ENCODE measurements at regions not wholly inside any gene's neighbourhood (a gene's known extent, or its start where the extent isn't known, plus 50 kb on each side); places are given as distances from the start of the nearest gene placed in this dataset.

DNA sequence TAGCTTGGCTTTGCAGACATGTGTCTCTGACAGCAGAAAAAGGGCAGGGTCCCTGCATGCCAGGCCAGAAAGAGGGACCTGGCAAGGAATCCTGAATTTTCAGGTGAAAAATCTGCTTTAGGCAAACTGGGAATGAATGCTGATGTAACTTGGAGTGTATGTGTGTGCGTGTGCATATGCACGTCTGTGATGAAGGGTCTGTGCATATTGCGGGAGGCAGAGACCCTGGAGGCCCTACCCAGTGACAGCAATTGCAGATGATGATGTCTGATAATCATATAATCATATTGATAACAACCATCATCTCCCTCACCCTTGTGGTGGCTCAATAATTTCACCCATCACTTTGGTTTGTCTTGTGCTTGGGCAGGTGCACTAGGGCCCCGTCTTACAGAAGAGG lies 80.7 kb upstream of the SDK2 start:
- DNase-seq = no peak

DNA sequence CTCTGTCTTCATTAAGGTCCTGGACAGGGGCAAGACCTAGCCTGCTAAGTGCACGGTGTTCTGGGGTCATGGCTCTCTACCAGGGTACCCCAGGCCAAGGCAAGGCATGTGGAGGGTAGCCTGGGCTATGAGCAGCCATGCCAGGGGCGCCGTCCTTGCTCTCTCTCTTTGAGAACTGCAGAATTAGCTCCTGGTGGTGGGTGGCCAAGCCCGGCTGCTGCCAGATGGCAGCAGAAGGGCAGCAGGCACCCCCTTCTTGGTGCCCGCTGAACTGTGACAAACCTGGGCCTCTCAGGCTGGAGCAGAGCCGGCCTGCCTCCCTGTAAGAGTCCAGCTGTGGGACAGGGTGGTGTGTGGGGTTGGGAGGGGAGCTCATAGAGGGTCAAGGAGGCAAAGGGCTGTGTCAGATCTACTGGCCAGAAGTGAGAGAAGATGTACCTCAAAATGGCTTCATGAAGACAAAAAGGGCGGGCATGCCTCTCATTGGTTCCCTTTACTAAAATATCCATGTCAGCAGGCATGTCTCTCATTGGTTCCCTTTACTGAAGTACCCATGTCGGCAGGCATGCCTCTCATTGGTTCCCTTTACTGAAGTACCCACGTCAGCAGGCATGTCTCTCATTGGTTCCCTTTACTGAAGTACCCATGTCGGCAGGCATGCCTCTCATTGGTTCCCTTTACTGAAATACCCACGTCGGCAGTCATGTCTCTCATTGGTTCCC lies 81.7 kb upstream of the SDK2 start:
- no peak for DNase-seq

DNA sequence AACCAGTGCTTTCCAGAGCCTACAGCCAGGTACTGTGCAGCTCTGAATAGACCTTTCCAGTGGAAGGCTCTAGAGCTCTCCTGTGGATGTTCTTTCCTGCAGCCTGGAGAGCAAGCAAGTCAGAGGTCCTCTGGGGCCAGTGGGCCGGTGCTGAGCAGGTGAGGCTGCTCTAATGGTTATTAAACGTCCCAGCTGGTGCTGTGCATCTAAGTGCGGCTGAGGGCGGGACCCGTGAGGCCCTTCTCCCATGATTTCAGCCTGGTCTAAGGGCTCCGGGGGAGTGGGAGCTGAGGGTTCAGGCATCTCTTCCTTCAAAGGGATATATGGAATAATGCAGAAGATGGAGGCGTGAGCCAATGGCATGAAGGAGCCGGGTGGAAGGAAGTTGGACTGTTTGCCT lies 83.7 kb upstream of the SDK2 start:
- DNase-seq = no peak

DNA sequence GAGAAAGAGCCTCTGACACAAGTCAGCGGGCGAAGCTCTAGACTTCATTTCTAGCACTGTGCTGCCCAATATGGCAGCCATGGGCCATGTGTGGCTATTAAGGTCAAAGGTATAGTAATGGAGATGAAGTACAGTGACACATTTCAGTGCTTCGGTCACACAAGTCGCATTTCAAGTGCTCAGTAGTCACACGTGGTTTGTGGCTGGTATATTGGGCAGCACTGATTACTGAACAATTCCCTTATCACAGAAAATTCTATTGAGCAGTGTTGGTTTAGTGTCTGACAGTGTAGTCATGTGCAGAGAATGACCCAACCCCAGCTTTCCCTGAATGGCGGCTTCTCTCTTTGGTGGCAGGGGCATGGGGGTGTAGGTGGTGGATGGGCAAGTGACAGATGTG lies 84.9 kb upstream of the SDK2 start:
- DNase-seq = no peak

DNA sequence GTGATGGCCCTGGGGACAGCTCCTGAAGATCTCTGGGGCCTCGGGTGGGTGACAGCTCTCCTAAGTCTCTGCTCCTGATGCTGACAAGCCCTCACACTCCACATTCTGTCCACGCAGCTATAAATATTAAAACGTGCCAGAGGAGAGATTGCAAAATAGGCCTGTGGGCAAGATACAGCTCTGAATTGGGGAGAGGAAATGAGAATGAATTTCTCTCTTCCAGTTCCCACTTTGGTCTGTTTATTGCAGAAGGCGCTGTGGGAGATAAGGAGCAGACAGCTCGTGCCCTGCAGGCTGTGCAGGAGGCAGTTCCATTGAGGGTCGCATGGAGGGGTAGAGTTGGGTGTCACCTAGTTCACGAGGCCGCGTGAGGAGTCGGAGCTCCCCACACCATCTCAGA lies 87.5 kb upstream of the SDK2 start:
- no peak for DNase-seq

DNA sequence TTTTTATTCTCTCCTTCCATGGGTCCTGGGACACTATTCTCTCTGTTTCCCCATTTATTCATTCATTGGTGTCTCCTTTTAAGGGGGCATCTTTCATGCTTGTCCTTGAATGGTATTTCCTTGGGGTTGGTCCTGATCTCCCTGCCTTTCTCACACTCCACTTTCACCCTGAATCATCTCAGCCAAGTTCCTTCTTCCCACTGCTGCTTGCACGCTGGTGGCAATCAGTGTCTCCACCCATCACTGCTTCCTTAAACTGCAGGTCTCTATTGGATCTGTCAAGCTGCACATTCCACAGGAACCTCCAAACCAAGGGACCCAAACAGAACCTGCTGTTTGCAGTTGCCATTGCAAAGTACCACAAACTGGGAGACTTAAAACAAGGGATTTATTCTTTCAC lies 89.3 kb upstream of the SDK2 start:
- no peak for DNase-seq

DNA sequence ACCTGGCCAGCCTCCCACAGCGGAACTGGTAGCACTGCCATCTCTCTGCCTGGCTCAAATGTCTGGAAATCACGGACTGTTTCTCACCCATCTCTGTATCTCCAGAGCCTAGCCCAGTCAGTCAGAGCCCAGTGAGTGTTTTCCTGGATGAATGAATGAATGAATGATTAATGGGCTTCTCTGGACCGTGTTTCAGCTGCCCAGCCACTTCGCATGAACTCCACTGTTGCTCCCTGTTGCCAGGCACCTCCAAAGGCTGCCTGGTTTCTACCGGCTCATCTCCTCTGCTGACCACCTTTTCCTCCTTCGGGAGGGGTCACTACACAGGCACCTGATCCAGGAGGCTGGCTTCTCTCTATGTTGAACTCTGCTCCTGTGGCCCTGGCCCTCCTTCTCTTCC lies 91.0 kb upstream of the SDK2 start:
- no peak for DNase-seq

DNA sequence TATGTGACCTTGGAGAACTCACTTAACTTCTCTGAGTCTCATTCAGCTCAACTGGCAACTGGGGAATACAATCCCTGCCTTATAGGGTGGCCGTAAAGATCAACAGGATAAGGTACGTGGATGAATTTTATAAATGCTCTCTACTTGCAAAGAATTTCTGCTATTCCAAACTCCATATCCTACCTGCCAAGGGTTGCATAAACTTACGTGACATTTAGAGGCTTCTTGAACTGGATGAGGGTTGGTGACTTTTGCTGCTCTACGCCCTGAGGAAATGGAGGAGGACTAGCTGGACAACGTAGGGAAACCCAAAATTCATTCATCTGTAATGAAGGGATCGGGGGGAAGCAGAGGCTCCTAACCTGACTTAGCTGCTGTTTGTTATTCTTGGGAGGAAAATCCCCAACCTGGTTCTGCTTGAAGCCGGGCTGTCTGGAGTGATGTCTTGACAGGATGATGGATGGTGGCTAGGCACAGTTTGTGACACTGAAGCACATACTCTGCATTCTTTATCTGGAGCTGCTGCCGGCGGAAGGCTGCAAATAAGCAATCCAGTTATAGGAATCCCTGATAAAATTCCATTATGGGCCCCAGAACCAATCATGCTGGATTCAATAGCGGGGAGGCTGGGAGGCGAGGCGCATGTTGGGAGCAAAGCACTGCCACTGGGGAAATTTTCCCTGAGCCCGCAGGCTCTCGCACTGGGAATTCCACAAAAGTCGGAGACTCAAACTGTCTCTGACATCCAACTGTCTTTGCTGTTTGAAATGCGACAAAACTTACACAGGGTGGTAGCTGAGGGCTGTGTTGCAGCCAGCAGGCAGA lies 94.7 kb upstream of the SDK2 start:
- DNase-seq = no peak

DNA sequence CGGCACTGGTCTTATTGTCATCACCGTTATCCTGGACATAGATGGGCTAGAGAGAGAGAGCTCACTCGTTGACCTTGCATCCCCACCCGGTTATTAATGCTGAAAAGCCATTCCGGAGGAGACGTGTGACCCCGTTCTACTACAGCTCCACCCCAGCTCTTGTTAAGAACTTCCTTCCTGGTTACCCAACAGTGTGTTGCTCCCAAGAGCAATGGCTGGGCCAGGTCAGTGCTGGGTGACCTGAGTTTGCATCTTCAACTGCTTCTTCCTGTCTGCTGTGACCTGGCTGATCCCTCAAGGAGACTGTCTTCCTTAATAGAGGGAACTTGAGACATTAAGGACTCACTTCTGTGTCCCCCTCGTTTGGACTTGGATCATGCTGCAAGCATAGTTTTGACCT lies 96.1 kb upstream of the SDK2 start:
- DNase-seq = no peak

DNA sequence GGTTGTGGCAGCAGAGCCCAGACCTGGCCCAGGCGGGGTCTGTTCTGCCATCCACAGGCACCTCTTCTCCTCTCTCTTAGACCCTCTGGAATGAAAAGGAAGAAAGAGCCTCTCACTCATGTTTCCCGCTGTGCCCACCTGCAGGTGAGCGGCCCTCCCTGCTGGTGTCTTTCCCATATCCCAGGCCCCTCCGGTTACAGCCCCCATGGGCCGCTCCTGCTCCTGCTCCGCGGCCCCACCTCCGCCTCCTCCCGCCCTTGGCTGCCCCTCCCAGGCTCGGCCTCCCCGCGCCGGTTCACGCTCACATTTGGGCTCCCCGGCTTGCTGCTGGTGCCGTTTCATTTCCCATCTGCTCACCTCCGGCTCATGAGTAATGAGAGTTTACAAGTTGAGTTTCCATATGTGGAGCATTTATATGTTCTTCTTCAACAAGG lies 98.7 kb upstream of the SDK2 start:
- DNase-seq = no peak

DNA sequence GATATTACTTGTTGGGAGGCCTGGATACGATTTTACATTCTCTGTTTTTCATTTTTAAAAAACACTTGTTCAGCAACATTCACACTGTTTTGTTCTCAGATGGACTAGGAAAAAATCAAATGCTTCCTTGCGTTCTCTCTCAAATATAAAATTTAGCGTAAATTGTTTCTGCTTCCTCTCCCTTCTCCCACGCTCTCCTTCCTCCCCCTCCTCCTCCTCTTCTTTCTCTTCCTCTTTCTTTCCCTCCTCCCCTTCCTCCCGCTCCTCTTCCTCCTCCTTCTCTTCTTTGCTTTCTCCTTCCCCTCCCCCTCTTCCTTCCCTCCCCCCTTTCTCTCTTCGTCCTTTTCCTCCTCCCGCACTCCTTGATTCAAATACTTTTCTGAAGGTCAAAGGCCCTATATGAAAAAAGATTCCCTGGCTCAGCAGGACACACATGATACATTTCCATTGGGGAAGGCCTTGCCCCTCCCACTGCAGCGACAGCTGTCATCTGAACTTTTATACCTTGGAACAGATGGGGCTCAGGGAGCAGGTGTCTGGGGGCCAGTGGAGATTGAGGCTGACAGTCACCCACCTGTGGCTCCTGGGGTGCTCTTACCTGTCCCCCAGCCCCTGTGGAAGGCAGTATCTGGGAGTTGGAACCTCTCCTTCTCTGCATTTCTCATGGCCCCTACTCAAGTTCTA lies 99.4 kb upstream of the SDK2 start:
- DNase-seq = no peak

DNA sequence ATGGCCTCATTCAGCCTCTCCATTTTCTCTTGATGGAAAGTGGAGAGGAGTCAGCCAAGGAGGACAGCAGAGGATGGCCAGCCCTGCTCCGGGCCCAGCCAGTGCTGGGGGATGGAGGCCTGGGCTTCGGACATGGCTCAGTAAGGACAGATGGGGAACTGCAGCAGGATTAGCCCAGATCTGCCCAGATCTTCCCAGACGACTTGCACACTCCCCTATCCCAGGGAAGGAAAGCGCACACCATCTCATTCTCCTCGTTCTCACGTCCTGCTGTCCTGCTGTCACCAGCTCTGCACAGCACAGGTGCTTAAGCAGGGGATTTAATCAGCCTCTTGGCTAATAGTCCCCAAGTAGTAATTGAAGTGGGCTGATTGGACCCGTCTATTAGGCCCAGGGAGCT lies 100.2 kb upstream of the SDK2 start:
- no peak for DNase-seq

DNA sequence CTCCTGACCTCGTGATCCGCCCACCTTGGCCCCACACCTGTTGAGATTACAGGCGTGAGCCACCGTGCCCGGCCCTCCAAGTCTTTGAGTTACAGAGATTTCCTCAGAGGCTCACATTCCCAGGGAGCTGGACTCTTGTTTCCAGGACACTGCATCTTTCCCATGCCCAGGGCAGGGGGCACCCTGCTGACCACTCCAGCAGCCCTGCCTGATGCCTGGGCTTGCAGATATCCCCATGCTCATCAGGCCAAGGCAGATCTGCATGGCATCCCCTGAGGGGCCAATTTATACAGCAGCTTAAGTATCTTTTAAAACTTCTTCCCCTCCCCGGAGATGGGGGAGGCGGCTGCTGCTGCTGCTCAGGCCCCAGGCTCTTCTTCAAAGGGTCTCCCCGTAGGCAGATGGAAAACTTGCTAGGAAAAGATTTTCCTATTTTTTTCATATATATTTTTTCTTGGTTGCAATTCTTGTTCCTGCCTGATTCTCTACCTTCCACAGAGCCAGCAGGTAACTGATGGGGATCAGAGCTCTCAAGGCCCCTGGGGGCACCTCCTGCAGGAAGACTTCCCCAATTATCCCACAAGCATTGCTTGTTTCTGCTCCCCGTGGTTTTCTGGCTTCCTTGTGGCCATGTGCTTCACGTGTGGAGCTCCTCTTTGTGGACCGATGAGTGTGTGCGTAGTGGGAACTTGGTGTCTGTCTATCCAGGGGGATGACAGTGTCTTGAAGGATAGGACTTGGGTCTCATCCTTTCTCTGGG lies 102.2 kb upstream of the SDK2 start:
- no peak for DNase-seq

DNA sequence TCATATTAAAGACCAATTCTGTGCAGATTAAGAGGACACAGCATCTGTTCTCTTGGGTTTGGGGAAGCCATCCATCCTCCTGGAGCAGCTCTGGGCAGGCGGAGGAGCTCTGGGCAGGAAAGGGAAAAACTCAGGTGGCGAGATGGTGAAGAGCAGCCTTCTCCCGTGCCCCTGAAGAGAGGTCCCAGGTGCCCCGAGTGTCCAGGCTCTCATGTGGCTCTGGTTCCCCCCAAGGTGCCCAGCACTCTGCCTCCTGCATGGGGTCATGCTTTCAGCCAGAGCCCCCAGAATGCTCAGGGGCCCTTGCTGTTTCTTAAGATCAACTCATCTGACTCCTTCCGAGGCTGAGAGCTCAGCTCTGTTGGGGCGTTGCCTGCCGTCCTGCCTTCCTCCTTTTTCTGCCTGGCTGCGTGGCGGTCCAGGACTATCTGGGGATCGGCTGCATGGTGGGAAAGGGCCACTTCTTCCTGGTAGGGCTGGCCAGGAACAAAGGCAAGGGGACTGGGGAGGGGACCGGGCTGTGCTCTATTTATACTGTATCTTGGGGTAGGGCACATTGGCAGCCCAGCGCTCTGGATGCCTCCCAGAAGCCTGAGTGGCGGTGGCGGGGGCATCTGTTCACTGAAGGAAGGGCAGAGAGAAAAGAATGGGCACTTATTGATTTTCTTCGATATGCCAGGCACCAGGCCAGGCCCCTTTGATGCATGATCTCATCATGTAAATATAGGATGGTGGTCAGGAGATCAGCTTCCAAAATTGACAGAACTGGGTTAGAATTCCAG lies 103.2 kb upstream of the SDK2 start:
- DNase-seq = peak; percentile 15

DNA sequence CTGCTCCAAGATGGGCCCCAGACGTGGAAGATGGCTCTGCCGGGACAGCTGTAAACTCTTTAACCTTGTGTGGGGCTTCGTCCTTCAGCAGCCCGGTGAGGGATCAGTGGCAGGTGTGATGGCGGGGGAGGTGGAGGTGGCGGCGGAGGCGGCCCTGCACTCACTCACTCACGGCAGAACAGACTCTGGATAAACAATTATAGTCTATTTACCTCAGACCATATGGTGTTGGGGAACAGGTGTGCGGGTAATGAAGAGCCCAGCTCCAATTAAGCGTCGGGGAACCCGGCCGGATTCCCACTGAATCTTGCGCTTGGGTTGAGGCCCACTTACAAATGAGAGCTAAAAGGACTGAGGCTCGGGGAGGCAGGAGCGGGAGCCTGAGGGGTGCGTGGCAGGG lies 104.3 kb upstream of the SDK2 start:
- peak; percentile 89 for DNase-seq

DNA sequence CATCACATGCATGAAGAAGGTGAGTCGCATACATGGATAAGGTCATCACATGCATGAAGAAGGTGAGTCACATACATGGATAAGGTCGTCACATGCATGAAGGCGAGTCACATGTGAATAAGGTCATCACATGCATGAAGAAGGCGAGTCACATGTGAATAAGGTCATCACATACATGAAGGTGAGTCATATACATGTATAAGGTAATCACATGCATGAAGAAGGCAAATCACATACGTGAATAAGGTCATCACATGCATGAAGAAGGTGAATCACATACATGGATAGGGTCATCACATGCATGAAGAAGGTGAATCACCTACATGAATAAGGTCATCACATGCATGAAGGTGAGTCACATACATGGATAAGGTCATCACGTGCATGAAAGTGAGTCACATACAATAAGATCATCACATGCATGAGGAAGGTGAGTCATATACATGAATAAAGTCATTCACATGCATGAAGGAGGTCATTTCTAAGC lies 105.1 kb upstream of the SDK2 start:
- no peak for DNase-seq

DNA sequence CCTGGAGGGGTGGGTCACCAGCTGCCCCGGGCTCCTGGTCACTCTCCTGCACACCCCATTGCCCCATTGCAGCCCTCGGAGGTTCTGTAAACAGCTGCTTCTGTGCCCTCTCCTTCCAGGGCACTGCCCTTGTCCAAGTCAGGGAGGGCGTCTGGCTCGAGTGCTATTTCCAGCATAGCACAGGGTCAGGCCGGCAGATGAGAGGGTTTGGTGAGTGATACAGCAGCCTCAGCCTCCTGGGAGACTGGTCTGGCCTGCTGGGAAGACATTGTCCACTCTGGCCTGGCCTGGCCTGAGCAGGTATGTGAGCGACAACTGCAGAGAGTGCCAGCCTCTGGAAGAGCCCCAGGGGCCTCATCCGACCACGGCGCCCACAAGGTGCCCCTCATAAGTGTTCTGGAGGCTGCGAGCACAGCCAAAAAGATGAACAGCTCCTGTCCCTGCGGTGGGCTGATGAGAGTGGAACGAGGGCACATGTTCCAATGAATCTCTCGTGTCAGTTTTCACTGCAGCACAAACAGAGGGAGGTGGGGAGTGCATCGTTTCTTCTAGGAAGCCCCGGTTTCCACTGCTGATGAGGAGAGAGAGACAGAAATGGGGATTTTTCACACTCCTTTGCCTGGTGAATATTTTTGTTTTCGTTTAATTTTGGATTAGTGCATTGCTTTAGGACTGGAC lies 105.8 kb upstream of the SDK2 start:
- no peak for DNase-seq

DNA sequence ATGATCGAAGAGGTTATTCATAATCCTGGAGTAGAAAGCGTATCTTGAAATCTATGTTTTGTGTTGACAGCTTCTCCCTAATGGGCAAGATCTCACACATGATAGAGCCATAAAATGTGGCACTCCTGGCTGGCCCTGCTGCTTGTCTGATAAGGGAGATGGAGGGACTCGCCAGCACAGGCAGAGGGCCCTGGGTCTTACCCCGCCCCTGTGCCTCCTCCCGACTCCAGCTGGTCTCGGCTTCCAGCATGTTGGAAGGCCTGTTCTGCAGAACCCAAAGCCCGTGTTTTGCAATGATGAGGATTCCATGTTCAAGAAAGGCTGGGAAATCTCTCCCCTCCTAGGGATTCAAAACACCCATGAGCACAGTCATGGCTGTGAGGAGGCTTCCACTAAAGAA lies 106.7 kb upstream of the SDK2 start:
- DNase-seq = no peak

DNA sequence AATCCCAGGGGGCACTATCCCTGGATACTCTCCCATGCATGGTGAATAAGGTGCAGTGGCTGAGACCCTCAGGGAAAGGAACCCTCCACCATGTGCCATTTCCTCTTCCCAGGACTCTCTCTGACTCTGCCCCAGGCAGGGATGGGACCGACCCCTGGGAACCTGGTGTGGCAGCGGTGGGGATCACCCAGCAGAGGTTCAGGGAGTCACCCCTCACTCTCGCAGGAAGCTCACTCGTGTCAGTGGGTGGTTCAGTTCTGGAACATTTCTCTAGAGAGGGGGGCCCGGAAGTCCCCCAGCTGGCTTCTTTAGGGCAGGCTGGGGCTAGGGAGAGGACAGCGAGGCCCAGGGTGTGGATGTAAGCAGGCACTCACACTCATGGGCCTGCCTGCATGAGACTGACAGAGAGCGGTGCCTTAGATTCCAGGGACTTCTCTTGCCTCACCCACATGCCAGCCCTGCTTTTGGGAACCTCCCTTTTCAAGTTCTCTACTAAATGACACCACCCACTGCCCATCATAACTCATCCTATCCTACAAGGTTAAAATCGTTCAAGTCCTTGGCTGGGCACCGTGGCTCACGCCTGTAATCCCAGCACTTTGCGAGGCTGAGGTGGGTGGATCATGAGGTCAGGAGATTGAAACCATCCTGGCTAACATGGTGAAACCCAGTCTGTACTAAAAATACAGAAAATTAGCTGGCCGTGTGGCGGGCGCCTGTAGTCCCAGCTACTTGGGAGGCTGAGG lies 109.7 kb upstream of the SDK2 start:
- DNase-seq = no peak

DNA sequence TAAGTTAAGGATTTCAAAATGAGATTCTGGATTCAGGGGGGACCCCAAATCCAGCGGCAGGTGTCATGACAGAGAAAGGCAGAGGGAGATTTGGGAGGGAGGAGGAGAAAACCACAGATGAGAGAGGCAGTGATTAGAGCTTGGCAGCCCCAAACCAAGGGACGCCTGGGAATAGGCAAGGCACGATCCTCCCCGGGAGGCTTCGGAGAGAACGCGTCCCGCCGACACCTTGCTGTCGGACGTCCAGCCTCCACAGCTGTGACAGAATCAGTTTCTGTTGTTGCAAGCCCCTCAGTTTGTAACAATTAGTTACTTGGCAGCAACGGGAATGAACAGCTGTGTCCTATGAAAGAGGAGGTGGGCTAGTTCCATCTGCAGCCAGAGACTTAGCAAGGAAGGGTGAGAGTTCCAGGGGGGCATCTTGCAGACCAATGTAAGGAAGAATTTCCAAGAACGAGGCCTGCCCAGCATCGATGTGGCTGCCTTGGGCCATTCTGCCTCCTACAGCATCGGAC lies 110.7 kb upstream of the SDK2 start:
- no peak for DNase-seq

DNA sequence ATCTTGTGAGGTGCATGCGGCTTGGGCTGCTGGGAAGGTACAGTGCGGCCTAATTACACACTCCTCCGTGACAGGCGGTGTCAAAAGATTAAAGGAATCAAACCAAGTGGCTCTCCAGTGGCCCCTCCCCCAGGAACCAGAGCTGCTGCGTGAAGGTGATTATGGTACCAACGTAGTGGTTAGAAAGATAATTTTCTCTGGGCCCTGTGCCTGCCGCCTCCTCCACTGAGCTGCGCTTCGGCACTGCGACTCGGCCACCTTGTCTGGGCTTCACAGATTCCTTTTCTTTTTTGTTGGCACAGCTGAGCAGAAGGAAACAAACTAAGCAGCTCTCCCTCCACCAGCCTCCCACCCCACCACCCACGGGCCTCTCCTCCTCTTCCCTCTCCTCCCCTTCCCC lies 113.2 kb upstream of the SDK2 start:
- peak; percentile 95 for DNase-seq

Measured in NCI-H1105 (cell line).